CD1c-positive myeloid dendritic cell (primary cell): ENCODE measurements at regions not wholly inside any gene's neighbourhood (a gene's known extent, or its start where the extent isn't known, plus 50 kb on each side); places are given as distances from the start of the nearest gene placed in this dataset.

Experiments used
- DNase-seq: peaks from one replicate; pipeline ENCODE4 v3.0.0-alpha.2; 2016; ENCODE audit errors: extremely low spot score

GRCh38 chr7:38002689-38003088, 82.2 kb downstream of the EPDR1 start:
- no peak for DNase-seq

GRCh38 chr7:38006559-38006958, 86.1 kb downstream of the EPDR1 start:
- no peak for DNase-seq

GRCh38 chr7:38007096-38007495, 86.7 kb downstream of the EPDR1 start:
- DNase-seq = no peak

- DNase-seq = no peak
Observed at GRCh38 chr7:38013246-38013645, 92.8 kb downstream of the EPDR1 start.

- DNase-seq = no peak
Observed at GRCh38 chr7:38016567-38016966, 96.1 kb downstream of the EPDR1 start.

- no peak for DNase-seq
Observed at GRCh38 chr7:38017320-38017719, 96.9 kb downstream of the EPDR1 start.

GRCh38 chr7:38020121-38020785, 99.8 kb downstream of the EPDR1 start:
- no peak for DNase-seq

GRCh38 chr7:38021892-38022291, 101.5 kb downstream of the EPDR1 start:
- no peak for DNase-seq

- DNase-seq = no peak
Observed at GRCh38 chr7:38025815-38026214, 105.4 kb downstream of the EPDR1 start.

- no peak for DNase-seq
Observed at GRCh38 chr7:38027884-38028455, 107.5 kb downstream of the EPDR1 start.

- no peak for DNase-seq
Observed at GRCh38 chr7:38034062-38034908, 113.8 kb downstream of the EPDR1 start.

- no peak for DNase-seq
Observed at GRCh38 chr7:38040831-38041230, 120.4 kb downstream of the EPDR1 start.

- DNase-seq = no peak
Observed at GRCh38 chr7:38049679-38050078, 128.4 kb upstream of the STARD3NL start.

- no peak for DNase-seq
Observed at GRCh38 chr7:38051311-38051710, 126.7 kb upstream of the STARD3NL start.

GRCh38 chr7:38051786-38052185, 126.3 kb upstream of the STARD3NL start:
- no peak for DNase-seq

GRCh38 chr7:38052786-38053185, 125.3 kb upstream of the STARD3NL start:
- no peak for DNase-seq

- DNase-seq = no peak
Observed at GRCh38 chr7:38054199-38054598, 123.8 kb upstream of the STARD3NL start.

GRCh38 chr7:38057829-38058228, 120.2 kb upstream of the STARD3NL start:
- no peak for DNase-seq

GRCh38 chr7:38060116-38060515, 117.9 kb upstream of the STARD3NL start:
- DNase-seq = no peak

GRCh38 chr7:38060637-38061036, 117.4 kb upstream of the STARD3NL start:
- DNase-seq = no peak

GRCh38 chr7:38066391-38066790, 111.7 kb upstream of the STARD3NL start:
- DNase-seq = no peak

GRCh38 chr7:38068461-38068860, 109.6 kb upstream of the STARD3NL start:
- no peak for DNase-seq

GRCh38 chr7:38069052-38069451, 109.0 kb upstream of the STARD3NL start:
- DNase-seq = no peak
